B cell (primary cell): ENCODE measurements at regions not wholly inside any gene's neighbourhood (a gene's known extent, or its start where the extent isn't known, plus 50 kb on each side); places are given as distances from the start of the nearest gene placed in this dataset.

Experiments used
- CTCF ChIP-seq: fragments of 200-600 bp; IDR thresholded peaks from one replicate; pipeline ENCODE4 v1.8.0; 2022; ENCODE audit warnings: antibody characterized with exemption, mild to moderate bottlenecking
- EZH2 ChIP-seq: IDR thresholded peaks from 2 replicates; pipeline ENCODE4 v1.6.1; 2012; ENCODE audit warnings: borderline replicate concordance, low read depth, mild to moderate bottlenecking, moderate library complexity, low read length; ENCODE audit not compliant: insufficient read depth, poor library complexity, severe bottlenecking

GRCh38 chr2:123870206-123870880, 154.7 kb upstream of the CNTNAP5 start:
- TF ChIP-seq CTCF: no peak
- no peak for TF ChIP-seq EZH2
